GM12872 (cell line): ENCODE measurements at regions not wholly inside any gene's neighbourhood (a gene's known extent, or its start where the extent isn't known, plus 50 kb on each side); places are given as distances from the start of the nearest gene placed in this dataset.

Source experiments
- TF ChIP-seq, protein P1 (sequence below): IDR thresholded peaks from 3 replicates; pipeline ENCODE4 v1.5.1; 2011; ENCODE audit warnings: low read depth, mild to moderate bottlenecking, low read length, moderate library complexity; ENCODE audit not compliant: insufficient read depth

DNA sequence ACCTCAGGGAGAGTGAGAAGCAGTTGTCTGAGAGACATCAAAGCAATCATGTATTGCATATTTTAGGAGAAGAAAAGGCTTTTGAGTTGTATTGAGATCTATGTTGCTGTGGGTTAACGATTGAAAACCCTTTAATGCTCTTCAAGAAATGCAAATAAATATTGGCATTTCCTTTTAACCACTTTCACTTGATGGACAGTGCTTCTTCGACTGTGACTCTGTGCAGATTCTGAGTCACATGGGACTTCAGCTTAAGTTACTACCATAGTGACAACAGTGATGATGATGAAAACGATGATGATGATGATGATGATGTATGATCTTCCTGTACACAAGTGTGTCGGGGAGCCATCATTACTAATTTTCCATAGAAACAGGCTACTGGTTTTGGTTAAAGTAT, 181.8 kb downstream of the AKAIN1 start:
- TF ChIP-seq, protein P1, sequence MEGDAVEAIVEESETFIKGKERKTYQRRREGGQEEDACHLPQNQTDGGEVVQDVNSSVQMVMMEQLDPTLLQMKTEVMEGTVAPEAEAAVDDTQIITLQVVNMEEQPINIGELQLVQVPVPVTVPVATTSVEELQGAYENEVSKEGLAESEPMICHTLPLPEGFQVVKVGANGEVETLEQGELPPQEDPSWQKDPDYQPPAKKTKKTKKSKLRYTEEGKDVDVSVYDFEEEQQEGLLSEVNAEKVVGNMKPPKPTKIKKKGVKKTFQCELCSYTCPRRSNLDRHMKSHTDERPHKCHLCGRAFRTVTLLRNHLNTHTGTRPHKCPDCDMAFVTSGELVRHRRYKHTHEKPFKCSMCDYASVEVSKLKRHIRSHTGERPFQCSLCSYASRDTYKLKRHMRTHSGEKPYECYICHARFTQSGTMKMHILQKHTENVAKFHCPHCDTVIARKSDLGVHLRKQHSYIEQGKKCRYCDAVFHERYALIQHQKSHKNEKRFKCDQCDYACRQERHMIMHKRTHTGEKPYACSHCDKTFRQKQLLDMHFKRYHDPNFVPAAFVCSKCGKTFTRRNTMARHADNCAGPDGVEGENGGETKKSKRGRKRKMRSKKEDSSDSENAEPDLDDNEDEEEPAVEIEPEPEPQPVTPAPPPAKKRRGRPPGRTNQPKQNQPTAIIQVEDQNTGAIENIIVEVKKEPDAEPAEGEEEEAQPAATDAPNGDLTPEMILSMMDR = no peak

- TF ChIP-seq, protein P1 = no peak
These were observed 202.3 kb downstream of the AKAIN1 start for GRCh38 chr18:4994710-4995109.

- TF ChIP-seq, protein P1 = no peak
These were observed 209.3 kb downstream of the AKAIN1 start for GRCh38 chr18:4987452-4988405.

DNA sequence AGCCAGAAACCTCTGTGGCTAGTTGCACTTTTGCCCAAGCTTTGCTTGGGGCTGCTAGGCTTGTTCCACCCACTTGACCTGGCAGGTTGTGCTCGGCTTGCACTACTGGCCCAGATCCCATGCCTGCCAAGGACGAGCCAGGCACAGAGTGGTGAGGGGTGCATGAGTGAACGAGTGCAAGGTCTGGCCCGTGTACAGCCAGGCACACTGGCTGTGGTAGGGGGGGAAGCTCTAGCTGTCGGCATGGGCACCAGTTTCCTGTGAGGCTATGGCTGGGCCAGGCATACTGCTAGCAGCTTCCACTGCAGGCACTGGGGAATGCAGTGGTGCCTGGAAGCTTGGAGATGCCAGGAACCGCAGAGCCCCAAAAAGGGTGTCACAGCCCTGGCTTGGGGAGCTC, 210.4 kb downstream of the AKAIN1 start:
- TF ChIP-seq, protein P1 = no peak

DNA sequence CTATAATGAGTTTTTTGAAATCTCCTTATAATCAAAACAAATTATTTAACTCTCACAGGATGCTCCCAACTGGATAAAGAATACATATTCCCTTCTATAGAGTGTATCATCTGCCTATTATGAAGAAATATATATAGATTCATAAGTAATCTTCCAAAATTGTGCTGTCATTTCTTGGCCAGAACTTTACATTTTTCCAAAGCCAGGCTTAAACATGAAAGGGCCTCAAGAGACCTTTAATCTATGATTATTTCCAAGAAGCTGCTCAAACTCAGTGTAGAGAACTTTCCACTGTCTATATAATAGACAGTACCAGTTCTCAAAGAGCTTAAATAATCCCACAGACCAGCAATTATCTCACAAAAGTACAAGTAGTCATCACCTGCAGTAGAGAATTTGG, 211.0 kb downstream of the AKAIN1 start:
- TF ChIP-seq, protein P1 = no peak

DNA sequence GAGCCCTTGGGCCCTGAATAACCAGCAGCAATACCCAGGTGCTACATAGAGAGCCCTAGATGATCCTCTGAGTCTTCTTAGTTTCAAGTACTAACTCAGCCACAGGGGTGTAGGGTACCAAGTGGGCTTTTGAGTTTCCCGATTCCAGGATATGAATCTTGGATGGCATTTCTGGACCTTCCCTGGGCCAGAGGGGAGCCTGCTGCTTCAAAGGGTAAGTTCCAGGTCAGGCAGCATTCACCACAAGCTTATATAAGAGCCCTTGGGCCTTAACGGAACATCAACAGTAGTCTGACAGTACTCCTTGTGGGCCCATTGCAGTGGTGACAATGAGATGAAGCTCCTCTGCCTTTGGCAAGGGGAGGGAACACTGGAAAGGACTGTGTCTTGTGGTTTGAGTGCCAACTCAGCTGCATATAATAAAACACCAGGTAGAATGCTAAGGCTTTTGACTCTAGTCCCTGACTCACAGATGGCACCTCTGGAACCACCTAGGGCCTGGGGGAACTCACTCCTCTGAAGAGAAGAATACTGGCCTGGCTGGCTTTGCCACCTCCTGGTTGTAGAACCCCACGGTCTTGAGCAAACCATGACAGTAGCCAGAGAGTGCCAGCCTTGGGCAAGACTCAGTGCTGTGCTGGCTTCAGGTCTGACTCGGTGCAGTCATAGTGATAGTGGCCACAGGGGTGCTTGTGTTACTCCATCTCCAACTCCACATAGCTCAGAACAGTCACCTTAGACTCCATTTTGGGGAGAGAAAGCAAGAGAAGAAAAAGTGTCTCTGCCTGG, 235.7 kb downstream of the AKAIN1 start:
- TF ChIP-seq, protein P1 = no peak

DNA sequence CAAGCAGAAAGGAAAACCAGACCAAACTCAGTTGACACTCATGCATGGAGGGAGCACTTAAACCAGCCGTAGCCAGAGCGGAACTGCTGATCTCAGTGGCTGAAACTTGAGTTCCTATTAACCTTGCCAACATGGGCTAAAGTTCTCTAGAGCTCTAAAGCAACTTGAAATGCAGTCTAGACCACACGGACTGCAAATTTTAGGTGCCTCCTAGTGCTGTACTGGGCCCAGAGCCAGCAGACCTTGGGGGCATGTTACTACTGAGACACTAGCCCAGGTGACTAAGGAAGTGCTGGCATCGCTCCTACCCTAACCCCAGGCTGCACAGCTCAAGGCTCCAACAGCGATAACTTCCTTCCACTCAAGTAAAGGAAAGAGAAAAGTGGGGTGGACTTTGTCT, 236.5 kb downstream of the AKAIN1 start:
- TF ChIP-seq, protein P1 = no peak
